Activated naive CD4-positive, alpha-beta T cell treated with anti-CD3 and anti-CD28 coated beads, Interleukin-2, amount 10 ng/mL, durations not matched to agents 7 days and 5 days (primary cell): ENCODE measurements at regions not wholly inside any gene's neighbourhood (a gene's known extent, or its start where the extent isn't known, plus 50 kb on each side); places are given as distances from the start of the nearest gene placed in this dataset.

ENCODE experiments used
- CTCF ChIA-PET: fragments of 350-600 bp; sonication (Branson Sonifier 250); formaldehyde crosslinking; loops from one replicate; lab custom pipeline; 2021; ENCODE audit warnings: antibody characterized with exemption; lab: Charles Lee
- DNase-seq: peaks from one replicate; pipeline ENCODE4 v3.0.0-alpha.2; 2020
- H3K27ac Mint-ChIP-seq: one replicate; pipeline ENCODE4 v1.8.0; 2021; ENCODE audit warnings: mild to moderate bottlenecking, moderate library complexity, mixed read lengths
- H3K27me3 Mint-ChIP-seq: one replicate; pipeline ENCODE4 v1.8.0; 2021; ENCODE audit warnings: mild to moderate bottlenecking, mixed read lengths
- H3K36me3 Mint-ChIP-seq: one replicate; pipeline ENCODE4 v1.8.0; 2021; ENCODE audit warnings: mixed read lengths
- H3K4me1 Mint-ChIP-seq: one replicate; pipeline ENCODE4 v1.8.0; 2021; ENCODE audit warnings: mixed read lengths
- H3K4me3 Mint-ChIP-seq: one replicate; pipeline ENCODE4 v1.8.0; 2021; ENCODE audit warnings: mild to moderate bottlenecking, moderate library complexity, mixed read lengths
- H3K9me3 Mint-ChIP-seq: one replicate; pipeline ENCODE4 v1.8.0; 2021; ENCODE audit warnings: mixed read lengths

DNA sequence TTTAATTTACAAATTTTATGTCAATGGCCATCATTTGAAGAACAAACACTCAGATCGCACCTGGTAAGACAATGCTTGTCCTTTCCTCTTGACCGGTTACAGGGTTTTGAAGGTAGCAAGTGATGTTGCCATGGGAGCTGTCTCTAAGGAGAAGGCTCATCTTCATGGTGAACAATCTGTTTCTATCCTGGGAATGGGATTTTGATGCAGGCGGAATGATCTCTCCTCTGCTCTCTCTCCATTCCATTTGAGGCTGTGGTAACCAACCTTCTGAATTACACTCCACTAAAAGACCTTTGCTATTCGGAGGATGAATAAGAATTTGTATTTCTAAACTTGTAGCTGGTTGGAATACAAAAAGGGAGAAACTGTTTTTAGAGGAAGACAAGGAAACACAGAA lies 57.9 kb upstream of the SLC5A9 start:
- CTCF ChIA-PET: no interaction called here
- H3K4me1 Mint-ChIP-seq: no peaks in the 10 kb centered on the region
- peaks cover 3% of the 10 kb centered on the region for H3K27me3 Mint-ChIP-seq
- H3K4me3 Mint-ChIP-seq: no peak overlapping the region
- H3K36me3 Mint-ChIP-seq: no peaks in the 10 kb centered on the region
- H3K27ac Mint-ChIP-seq: no peak overlapping the region
- no peak for DNase-seq
- H3K9me3 Mint-ChIP-seq: no peaks in the 10 kb centered on the region

- Mint-ChIP-seq H3K36me3 (no peaks in the 10 kb centered on the region), H3K27ac (no peak overlapping the region), H3K9me3 (no peaks in the 10 kb centered on the region), H3K4me3 (no peak overlapping the region), H3K4me1 (no peaks in the 10 kb centered on the region), H3K27me3 (peaks cover 4% of the 10 kb centered on the region)
- CTCF ChIA-PET: interaction anchor here (1.6 kb wide), 1 partner anchor 51 kb away, joined by 5 read pairs; no protein-coding TSS in a partner anchor
- DNase-seq: no peak
Measured at GRCh38 chr1:48160486-48161132, 61.9 kb upstream of the SLC5A9 start.

DNA sequence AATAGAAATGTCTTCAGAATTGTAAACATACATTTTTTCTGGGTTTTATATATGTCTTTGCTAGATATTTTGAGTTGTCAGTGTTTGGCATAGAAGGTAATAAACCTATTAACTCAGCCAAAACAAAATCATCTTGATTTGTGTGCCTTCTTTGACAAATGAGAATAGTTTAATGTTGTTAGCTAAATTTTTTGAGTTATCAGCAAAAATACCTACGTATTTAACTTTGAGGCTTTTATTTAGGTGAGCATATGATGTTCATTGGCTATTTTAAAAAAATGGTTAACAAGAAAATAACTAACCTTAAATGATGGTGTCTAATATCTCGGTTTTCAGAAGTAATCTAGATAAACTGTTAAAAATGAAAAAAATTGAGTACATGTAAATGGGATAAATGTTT lies 83.2 kb upstream of the SLC5A9 start:
- Mint-ChIP-seq H3K36me3 (no peaks in the 10 kb centered on the region), H3K27me3 (no peaks in the 10 kb centered on the region), H3K9me3 (no peaks in the 10 kb centered on the region), H3K4me3 (no peak overlapping the region), H3K4me1 (no peaks in the 10 kb centered on the region), H3K27ac (no peak overlapping the region)
- DNase-seq: no peak
- CTCF ChIA-PET: no interaction called here

DNA sequence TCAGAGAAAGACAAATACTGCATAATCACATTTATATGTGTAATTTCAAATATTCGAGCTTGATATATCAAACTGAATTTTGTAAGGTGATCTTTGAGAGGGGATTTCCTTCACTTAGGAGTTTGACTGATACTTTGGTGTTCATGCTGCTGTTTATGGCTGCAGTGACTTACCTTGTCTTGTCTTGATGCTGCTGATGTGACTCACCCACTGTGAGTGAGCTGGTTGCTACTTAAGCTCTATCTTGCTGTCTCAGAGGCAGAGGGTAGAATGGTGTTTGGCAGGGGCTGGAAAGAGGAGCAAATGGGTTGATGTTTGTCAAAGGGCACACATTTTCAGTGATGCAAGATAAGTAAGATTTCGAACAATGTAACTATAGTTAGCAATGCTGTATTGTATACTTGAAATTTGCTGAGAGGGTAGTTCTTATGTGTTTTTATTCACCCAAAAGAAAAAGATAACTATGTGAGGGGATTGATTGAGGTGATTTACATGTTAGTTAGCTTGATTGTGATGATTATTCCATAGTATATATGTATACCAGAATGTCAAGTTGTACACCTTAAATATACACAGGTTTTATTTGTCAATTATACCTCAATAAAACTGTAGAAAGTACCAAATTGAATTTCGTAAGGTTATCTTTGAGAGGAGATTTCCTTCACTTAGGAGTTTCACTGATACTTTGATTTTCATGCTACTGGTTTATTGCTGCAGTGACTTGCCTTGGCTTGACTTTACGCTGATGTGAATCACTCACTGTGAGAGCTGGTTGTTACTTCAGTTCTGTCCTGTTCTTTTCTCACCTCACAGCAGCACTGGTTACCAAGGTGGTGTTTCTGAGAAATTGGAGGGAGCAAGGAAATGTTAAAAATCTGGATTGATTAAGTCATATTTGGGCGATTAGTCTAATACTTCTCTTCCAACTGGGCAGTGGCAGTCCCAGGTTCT lies 94.5 kb upstream of the SLC5A9 start:
- Mint-ChIP-seq H3K27ac (no peak overlapping the region), H3K4me1 (no peaks in the 10 kb centered on the region), H3K27me3 (no peaks in the 10 kb centered on the region), H3K9me3 (no peaks in the 10 kb centered on the region), H3K4me3 (no peak overlapping the region), H3K36me3 (no peaks in the 10 kb centered on the region)
- DNase-seq: no peak
- CTCF ChIA-PET: no interaction called here

DNA sequence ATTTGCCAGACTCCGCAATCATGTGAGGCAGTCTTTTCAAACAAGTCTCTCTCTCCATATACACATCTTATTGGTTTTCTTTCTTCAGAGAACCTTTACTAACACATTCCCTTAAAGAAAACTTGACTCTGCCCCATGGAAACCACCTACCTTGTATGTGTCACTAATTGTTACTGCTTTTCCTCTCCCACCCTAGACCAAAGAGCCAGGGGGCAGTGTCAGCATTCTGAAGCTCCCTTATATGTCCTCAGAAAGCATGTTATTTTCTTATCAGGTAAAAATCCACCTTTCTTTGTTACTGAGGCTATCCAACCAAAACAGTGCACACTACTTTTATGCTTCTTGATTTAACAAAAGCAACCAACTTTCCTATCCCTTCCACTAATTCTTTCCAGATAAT lies 98.9 kb upstream of the SLC5A9 start:
- Mint-ChIP-seq H3K9me3 (no peaks in the 10 kb centered on the region), H3K27me3 (no peaks in the 10 kb centered on the region), H3K36me3 (no peaks in the 10 kb centered on the region), H3K27ac (no peak overlapping the region), H3K4me3 (no peak overlapping the region), H3K4me1 (no peaks in the 10 kb centered on the region)
- DNase-seq: no peak
- CTCF ChIA-PET: no interaction called here

- Mint-ChIP-seq H3K4me3 (no peak overlapping the region), H3K27me3 (no peaks in the 10 kb centered on the region), H3K27ac (no peak overlapping the region), H3K9me3 (no peaks in the 10 kb centered on the region), H3K36me3 (no peaks in the 10 kb centered on the region), H3K4me1 (no peaks in the 10 kb centered on the region)
- CTCF ChIA-PET: interaction anchor here (0.9 kb wide), 1 partner anchor 13 kb away, joined by 3 read pairs; no protein-coding TSS in a partner anchor
- DNase-seq: no peak
Measured at GRCh38 chr1:48121955-48122354, 100.6 kb upstream of the SLC5A9 start.

DNA sequence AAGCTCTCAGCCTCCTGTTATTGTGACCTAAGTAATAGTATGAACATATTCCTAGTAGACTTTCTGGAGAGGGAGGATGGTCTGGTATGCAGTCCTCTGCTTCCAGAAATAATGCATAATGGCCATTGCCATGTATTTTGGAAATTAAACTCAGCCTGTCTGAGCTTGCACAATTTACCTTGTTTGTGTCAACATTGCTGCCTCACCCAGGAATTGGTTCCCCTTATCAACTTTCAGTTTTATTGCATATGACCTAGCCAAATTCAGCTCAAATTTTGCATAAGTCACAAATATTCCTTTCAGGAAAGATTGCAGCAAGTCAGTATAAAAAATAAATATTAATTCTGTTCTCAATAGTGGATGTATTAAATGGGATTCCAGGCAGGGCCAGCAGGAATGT lies 101.9 kb upstream of the SLC5A9 start:
- Mint-ChIP-seq H3K4me1 (no peaks in the 10 kb centered on the region), H3K9me3 (no peaks in the 10 kb centered on the region)
- DNase-seq: no peak

GRCh38 chr1:48115835-48116234 lies 106.7 kb upstream of the SLC5A9 start:
- Mint-ChIP-seq H3K9me3 (no peaks in the 10 kb centered on the region), H3K4me1 (no peaks in the 10 kb centered on the region), H3K4me3 (no peak overlapping the region), H3K27ac (no peak overlapping the region), H3K27me3 (no peaks in the 10 kb centered on the region), H3K36me3 (no peaks in the 10 kb centered on the region)
- no peak for DNase-seq
- CTCF ChIA-PET: no interaction called here

More for the DNA sequence above, 101.9 kb upstream of the SLC5A9 start:
- H3K27ac Mint-ChIP-seq: no peak overlapping the region
- no peaks in the 10 kb centered on the region for H3K27me3 Mint-ChIP-seq
- CTCF ChIA-PET: interaction anchor here (1.6 kb wide), 1 partner anchor 83 kb away, joined by 3 read pairs; no protein-coding TSS in a partner anchor
- no peak overlapping the region for H3K4me3 Mint-ChIP-seq
- no peaks in the 10 kb centered on the region for H3K36me3 Mint-ChIP-seq

DNA sequence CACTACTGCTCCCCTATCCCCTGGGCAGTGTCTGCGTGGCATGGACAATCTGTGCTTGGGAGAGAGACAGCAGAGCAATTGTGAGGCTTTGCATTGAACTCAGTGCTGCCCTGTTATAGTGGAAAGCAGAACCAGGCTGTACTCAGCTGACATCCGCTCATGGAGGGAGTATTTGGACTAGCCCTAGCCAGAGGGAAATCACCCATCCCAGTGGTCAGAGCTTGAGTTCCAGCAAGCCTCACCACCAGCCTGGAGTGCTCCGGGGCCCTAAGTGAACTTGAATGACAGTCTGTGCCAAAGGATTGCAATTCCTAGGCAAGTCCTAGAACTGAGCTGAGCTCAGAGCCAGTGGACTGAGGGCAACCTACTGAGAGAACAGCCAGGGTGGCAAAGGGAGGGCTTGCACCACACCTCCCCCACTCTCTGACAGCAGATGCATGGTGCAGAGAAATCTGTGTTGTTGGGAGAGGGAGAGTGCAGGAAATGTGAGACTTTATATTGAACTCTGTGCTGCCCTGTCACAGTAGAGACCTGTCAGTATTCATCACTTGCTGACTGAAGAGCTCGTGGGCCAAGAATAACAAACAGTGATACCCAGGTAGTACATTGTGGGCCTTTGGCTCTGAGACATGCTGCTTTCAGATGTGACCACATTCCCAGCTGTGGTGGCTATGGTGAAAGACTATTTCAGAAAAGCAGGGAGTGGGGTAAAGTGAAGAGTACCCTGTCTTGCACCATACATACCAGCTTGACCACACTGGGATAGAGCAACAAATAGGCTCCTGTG lies 107.7 kb upstream of the SLC5A9 start:
- Mint-ChIP-seq H3K9me3 (no peaks in the 10 kb centered on the region), H3K36me3 (no peaks in the 10 kb centered on the region), H3K4me1 (no peaks in the 10 kb centered on the region), H3K27ac (no peak overlapping the region), H3K27me3 (no peaks in the 10 kb centered on the region), H3K4me3 (no peak overlapping the region)
- CTCF ChIA-PET: interaction anchor here (0.8 kb wide), 1 partner anchor 122 kb away, joined by 3 read pairs; no protein-coding TSS in a partner anchor
- DNase-seq: no peak

DNA sequence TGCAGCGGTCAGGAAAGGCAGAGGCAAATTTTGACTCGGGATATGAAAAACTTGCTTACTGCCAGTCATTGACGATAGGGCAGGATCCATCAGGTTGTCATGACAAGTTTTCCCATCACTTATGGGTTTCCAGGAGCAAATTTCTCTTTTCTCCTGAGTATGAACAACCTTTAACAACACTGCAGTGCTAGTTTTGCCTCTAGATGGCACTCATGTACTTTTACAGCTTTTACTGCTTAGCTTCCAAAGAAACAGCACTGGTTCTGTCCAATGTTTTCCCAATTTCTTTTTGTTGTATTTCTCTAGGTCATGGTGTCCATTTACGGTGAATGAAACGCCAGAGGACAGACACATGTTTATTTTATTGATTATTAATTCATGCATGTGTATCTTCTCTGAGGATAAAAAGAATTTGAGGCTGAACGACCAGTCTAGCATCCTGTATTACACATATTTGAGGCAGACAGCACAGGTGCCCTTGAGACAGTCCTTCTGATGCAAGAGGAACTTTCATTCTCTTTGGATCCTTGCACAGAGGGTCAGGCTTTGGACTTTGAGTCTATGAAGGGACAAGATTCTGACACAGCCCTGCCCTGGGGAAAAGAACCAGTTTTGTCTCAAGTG lies 112.3 kb upstream of the TRABD2B start:
- CTCF ChIA-PET: interaction anchor here (0.8 to 3.1 kb wide), 10 partner anchors 8 to 388 kb away, joined by 3 to 27 read pairs (median 4); no protein-coding TSS in a partner anchor
- Mint-ChIP-seq H3K27ac (no peak overlapping the region), H3K36me3 (no peaks in the 10 kb centered on the region), H3K27me3 (no peaks in the 10 kb centered on the region), H3K4me1 (no peaks in the 10 kb centered on the region), H3K9me3 (no peaks in the 10 kb centered on the region), H3K4me3 (no peak overlapping the region)
- no peak for DNase-seq

GRCh38 chr1:48107516-48107915 lies 110.3 kb upstream of the TRABD2B start:
- CTCF ChIA-PET: interaction anchor here (2.6 kb wide), 1 partner anchor 95 kb away, joined by 12 read pairs; no protein-coding TSS in a partner anchor

DNA sequence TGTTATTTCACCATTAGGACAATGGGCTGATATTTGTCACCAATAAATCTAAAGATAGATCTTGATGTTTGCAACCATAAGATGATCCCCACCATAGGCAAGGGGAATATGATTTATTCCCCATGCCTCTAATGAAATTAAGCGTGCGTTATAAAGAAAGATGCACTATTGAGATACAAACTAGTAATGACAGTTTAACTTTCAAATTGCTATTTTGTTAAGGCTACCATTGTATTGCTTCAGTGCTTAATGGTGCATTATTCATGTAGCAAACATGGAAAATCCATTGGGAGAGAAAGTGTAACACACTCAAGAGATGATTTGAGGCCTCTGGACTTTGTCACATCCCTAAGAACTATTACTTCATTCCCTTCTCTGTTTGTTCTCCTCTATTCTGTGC lies 108.9 kb upstream of the TRABD2B start:
- Mint-ChIP-seq H3K27me3 (no peaks in the 10 kb centered on the region), H3K4me3 (no peak overlapping the region), H3K36me3 (no peaks in the 10 kb centered on the region), H3K27ac (no peak overlapping the region), H3K4me1 (no peaks in the 10 kb centered on the region), H3K9me3 (no peaks in the 10 kb centered on the region)
- CTCF ChIA-PET: interaction anchor here (2.6 kb wide), 1 partner anchor 97 kb away, joined by 12 read pairs; no protein-coding TSS in a partner anchor
- DNase-seq: no peak

More at GRCh38 chr1:48107516-48107915, 110.3 kb upstream of the TRABD2B start:
- DNase-seq: no peak
- Mint-ChIP-seq H3K4me1 (no peaks in the 10 kb centered on the region), H3K27me3 (no peaks in the 10 kb centered on the region), H3K9me3 (no peaks in the 10 kb centered on the region), H3K27ac (no peak overlapping the region), H3K4me3 (no peak overlapping the region), H3K36me3 (no peaks in the 10 kb centered on the region)

DNA sequence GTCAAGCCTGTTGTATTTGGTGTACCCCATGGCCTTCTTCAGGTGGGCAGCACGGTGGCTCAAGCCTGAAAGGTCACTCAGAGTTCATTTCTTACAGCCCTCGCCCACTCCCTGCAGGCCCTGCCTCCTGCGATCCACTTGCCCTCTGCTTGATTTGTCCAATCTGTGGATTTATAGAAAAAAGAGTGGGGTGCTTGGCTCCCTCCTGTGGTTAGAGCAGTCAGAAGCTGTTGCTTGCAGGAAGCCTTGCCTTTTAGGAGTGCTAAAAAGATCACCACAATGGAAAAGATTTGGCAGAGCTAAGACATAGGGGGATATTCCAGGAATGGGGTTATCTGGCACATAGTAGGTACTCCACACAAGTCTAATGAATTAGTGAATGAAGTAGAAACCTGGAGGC lies 108.0 kb upstream of the TRABD2B start:
- CTCF ChIA-PET: interaction anchor here (2.6 kb wide), 1 partner anchor 98 kb away, joined by 12 read pairs; no protein-coding TSS in a partner anchor
- H3K27me3 Mint-ChIP-seq: no peaks in the 10 kb centered on the region
- no peaks in the 10 kb centered on the region for H3K36me3 Mint-ChIP-seq
- no peak overlapping the region for H3K4me3 Mint-ChIP-seq
- no peak for DNase-seq
- no peaks in the 10 kb centered on the region for H3K4me1 Mint-ChIP-seq
- no peak overlapping the region for H3K27ac Mint-ChIP-seq
- H3K9me3 Mint-ChIP-seq: no peaks in the 10 kb centered on the region
